HG03045 (cell line): ENCODE measurements at regions not wholly inside any gene's neighbourhood (a gene's known extent, or its start where the extent isn't known, plus 50 kb on each side); places are given as distances from the start of the nearest gene placed in this dataset.

ENCODE experiments used
- ATAC-seq: cut with Tn5 transposase; IDR thresholded peaks from one replicate; pipeline ENCODE4 v1.9.1; 2021; ENCODE audit warnings: mild to moderate bottlenecking, moderate library complexity; ENCODE audit not compliant: unreplicated experiment

DNA sequence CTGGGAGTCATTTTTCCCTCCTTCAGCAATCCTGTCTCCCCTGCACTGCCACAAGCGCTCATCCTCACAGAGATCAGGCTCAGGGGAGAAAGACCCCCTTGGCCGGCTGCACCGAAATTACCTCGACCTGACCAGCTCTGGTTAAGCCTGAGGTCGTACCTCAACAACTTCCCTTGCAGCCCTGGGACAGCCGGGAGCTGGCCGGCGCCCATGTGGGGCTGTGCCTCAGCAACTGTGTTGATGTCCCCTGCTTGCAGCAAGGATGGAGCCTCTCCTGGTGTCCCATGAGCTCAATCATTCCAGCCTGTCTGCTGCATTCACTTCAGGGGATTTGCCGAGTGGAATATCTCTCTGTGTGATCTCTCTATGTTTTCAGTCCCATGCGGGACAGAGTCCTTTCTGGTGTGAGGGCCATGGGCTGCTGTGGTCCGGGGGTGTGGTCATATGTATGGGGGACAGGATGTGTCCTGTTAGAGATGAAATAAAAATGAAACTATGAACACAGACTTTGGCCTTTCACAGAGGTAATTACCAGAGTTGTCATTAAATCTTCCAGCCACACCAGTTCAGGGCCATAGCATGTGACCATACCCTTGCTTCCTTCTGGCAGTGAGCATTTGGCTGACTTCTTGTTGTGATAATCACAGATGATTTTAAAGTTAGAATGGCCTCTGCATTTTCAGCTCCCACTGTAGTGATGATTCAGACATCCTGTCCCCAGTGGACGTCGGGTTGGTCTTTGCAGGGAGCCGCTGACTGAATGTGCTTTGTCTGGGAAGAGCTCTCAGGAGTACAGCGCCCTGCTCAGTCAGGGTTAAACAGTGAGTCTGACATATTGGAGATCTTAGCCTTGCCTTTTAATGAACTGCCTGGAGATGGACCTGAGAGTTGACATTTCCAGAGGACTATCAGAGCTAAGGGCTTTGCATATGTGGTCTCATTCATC is 405.9 kb downstream of the AACS start:
- no peak for ATAC-seq

DNA sequence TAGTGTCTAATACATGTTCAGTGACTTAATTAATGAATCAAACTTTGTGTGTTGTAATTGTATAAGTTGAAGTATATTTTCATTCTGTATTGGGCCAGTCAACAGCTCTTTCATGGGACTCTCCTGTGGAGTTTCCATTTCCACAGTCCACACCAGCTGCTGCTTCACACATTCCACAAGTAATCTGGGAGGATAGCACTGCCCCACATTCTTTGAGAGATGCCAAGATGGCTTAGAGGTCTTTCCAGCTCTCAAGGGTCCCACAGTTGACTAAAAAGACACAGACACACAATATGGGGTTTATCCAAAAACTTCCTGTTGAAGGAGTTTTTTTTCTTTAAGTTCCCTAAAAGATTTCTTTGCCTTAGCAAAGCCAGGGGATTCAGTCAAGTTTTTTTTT is 408.3 kb downstream of the AACS start:
- ATAC-seq, result no peak

DNA sequence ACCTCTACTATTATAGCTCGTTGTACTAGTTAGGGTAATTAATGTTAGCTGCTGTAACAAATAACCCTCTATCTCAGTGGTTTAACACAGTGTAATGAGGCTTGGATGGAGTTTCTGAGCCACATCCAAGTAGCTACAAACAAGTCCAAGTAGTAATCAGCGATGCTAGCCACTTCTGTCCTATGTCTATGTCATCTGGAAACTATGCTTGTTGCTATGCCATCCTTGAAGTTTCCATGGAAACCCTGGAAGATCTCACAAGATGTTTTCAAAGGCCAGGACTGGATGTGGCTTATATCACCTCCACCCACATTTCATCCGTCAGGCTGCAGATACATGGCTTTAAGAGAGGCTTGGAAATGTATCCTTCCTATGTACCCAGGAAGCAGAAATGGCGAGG is 422.1 kb downstream of the AACS start:
- ATAC-seq, result no peak

DNA sequence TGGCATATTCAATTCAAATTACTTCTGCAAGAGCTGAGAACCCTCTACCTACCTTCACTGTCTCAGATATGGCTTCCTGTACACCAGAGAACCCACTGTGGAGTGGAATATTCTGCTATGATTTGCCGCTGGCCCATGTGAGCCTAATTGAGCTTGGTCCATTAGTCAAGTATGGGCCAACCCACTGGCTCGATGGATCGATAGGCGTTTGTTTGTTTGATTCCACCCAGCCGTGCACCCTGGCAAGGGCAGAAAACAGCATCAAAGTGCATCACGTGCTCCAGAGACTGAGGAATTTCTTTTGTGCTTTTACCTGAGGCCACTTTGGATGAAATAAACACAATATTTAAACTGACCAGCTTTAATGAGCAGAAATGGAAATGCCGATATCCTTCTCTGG is 426.3 kb downstream of the AACS start:
- no peak for ATAC-seq

DNA sequence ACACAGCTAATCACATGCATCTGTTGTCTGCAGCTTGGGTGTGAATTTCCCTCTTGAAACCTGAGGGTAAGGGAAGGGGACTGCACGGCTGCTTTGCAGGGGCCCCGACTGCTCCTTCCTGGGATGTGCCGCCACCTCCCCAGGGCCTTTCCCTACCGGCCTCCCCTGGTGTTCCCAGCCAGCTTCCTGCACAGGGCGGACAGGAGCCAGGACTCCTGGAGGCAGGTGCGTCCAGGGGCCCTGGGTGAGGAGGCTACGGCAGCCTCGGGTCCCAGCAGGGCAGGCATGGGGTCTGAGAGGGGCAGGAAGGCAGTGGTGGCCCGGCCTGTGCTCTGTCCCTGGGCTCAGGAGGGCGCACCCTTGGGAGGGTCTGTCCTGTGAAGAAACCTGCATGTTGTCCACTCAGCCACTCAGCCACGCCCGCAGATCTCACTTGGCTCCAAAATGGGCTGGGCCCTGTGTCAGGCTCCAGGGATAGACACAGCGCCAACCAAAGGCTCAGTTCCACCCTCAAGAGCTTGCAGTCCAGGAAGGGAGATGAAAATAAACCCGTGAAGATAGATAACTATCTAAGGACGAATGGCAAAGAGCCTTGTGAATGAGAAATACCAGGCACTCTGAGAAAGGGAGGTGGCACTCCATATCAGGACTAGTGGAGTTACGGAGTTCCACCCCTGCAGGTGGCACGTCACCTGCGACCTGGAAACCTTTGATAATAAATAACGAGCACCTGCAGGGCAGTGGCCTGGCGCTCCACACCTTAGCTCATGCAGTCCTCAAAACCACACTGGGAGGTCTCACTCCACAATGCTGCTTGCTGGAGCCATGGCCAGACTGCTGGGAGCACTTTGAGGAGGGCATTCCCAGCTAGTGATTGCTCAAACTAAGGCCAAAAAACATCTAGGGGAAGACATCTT is 427.4 kb downstream of the AACS start:
- no peak for ATAC-seq

DNA sequence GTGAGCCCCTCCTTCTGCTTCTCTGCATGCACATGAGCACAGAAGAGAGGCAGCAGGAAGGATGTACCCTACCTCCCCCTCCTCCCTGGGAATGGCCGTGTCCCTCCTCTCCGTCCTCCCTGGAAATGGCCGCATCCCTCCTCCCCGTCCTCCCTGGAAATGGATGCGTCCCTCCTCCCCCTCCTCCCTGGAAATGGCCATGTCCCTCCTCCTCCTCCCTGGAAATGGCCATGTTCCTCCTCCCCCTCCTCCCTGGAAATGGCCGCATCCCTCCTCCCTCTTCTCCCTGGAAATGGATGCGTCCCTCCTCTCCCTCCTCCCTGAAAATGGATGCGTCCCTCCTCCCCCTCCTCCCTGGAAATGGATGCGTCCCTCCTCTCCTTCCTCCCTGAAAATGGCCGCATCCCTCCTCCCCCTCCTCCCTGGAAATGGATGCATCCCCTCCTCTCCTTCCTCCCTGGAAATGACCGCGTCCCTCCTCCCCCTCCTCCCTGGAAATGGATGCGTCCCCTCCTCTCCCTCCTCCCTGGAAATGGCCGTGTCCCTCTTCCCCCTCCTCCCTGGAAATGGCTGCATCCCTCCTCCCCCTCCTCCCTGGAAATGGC is 428.6 kb downstream of the AACS start:
- ATAC-seq, result no peak

DNA sequence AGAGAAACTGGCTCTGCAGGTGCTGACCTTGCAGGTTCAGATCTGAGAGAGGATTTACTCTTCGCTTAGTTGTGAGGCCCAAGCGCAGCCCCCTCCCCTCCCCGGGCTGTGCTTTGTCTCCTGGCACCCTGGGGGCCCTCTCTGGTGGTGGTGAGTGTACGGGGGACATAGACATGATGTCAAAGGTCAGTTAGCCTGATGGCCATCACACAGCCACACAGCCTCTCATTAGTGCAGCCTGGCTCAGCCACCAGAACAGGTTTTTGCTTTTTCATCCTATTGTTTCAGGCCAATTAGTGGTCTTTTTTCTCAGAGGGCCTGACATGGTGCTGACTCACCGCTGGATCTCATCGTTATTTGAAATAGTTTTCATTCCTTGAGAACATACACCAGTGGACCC is 437.9 kb downstream of the AACS start:
- ATAC-seq, result no peak

DNA sequence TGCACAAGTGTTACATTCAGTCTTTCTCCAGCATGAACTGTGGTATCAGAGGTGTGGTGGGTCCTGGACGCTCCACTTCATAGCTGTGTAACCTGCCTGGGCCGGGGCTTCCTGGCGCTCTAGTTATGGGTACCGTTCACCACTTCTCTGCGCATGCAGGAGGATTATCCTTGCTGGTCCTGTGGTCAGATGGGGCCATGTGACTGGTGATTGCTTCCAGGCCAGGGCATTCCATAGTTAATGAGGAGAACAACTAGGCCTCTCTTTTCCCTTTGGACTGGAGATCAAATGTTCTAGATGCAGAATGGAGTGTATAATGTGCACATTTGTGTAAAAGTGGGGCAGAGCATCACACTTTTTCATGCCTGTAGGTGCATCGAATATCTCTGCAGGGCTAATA is 444.0 kb downstream of the AACS start:
- ATAC-seq, result no peak

DNA sequence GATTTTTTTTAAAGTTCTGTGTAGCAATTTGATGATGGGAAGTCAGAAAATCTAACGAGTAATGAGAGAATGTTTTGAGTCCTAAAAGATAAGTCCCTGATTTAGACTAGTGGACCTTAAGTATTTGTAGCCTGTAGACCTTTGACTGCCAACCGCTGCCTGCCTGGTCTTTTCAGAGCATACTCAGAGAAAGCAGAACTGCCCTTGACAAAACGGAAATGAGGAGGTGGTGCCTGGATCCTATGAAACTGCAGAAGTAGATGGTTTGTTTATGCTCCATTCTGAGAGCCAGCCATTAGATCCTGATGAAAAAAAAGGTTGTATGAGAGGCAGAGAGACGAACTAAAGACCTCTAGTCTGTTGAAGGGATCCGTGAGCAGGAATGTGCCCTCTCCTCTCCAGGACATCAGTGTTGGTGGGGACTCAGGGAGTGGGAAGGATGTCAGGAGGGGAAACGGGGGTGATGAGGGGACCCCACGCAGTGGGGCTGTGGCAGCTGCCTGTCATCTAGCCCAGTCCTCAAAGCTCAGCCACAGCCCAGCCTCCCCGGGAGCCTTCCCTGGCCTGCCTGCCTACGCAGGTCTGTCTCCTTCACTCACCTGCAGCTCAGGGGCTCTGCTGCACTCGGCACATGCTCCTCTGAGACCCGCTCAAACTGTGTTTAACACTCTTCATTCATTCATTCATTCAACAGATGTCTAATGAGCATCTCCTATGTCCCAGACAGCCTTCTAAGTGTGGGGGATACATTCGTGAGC is 447.5 kb downstream of the AACS start:
- ATAC-seq, result no peak

DNA sequence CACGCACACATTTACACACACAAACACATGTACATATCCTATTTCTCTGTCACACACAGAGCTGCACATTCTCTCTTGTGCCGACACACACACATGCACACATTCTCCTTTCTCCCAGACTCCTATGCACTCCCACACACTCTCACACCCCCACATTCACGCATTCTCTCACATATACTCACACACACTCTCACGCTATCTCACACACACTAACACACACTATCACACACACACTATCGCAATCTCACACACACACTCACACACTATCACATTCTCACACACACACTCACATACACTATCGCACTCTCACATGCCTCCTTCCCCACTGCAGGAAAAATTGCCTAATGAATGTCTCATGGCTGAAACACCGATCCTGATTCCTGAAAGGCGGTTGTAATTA is 450.7 kb downstream of the AACS start:
- no peak for ATAC-seq

DNA sequence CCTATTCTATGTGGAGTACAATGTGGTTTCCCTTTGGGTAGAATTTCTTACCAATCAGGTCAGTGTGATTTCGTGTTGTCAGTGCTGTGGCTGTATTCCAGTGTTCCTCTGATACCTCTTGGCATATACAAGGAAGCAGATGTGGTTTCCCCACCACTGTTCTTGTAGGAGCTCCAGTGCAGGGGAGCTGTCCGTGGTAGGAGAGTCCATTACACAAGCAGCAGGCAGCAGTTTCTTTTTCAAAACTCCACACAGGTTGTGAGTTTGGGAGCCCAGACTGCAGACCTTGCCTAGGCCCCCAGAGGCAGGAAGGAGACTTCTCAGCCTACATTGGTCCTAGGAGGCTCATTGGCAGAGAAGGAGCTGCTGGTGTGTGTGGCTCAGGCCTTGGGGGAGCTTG is 452.8 kb downstream of the AACS start:
- ATAC-seq, result no peak

DNA sequence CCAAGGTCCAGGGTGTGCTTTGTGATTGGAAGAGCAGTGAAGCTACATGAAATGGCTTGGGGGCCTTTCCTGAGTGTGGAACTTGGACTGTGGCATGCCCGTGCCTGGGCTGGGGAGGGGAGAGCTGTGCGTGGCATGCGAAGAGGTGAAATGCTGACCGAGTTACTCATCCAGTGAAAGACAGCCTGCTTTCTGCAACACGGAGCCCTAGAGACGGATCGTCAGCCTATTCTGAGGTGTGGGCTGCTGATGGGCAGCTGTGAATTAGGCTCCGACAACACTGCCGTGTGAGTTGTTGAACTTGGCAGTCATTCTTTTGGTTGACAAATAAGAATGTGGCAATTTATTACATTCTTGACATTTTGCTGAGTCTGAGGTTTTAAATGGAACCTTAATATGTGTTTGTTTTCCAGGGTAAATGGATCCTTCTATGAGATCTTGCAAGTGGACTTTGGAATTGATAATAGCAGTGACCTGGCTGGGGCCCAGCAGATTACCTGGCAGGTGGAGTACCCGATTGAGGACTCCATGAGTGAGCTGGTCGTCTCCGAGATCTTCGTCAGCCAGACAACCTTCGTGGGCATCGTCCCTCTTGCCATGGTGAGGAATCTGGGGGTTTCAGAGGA is 453.9 kb downstream of the AACS start:
- no peak for ATAC-seq

DNA sequence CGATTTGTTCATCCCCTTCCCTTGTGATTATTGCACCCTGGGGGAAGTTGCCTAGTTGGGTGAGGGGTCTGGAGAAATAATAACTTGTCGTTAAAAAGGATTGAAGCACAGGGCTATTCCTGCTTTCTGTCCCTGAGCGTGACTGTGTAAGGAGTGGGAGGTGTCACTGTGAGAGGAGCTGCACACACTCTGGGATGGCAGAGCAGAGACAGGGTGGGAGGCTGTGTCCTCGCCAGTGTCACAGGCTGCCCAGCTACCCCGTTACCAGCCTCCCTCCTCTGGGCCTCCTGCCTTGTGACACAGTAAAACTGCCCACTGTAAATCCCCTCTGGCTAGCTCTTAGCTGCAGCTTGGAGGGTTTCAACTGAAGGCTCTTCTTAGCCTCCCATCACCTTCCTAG is 460.6 kb downstream of the AACS start:
- no peak for ATAC-seq

DNA sequence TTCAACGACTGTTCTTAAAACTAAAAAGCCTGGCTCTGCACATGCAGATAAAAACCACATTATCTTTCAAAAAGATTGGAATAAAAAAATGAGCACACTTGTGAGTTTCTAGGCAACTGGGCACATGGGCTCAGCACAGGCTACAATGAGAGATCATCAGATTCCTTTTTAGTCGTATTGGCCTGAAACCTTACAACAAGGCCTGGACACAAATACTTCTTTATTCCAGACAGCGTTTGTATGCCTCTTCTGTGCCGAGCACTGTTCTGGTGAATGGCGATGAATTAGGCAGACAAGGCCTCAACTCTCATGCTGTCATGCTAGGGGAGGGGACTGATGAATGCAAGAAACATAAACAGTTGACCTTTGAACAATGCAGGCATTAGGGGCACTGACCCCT is 463.0 kb downstream of the AACS start:
- ATAC-seq, result no peak

DNA sequence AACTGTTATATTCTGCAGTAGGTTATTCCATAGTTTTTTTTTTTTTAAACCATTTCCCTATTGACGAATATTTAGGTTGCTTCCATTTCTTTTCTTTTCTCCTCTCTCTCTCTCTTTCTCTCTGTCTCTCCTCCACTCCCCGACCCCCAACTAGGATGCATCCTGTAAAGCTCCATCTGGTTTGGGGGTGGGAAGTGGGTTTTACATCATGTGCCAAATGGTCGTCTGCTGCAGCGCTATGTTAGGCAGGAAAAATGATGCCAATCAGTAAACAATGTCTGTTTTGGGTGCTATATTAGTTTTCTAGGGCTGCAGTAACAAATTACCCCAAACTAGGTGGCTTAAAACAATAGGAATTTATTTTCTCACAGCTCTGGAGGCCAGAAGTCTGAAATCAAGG is 465.0 kb downstream of the AACS start:
- ATAC-seq, result no peak

DNA sequence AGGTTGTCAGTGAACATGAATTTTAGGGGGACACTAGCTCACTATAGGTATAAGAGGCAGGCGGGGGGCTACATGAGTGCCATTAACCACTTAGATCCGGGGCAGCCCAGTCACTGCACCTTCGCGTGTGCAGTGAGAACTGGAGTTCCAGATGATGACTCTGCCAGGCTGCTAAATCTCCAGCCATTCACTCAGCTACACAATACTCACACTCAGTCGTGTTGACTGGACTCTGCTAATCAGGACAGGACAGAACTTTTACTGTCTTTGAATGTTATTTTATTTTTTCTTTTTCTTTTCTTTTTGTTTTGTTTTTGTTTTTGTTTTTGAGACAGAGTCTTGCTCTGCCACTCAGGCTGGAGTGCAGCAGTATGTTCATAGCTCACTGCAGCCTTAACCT is 465.6 kb downstream of the AACS start:
- ATAC-seq, result no peak

DNA sequence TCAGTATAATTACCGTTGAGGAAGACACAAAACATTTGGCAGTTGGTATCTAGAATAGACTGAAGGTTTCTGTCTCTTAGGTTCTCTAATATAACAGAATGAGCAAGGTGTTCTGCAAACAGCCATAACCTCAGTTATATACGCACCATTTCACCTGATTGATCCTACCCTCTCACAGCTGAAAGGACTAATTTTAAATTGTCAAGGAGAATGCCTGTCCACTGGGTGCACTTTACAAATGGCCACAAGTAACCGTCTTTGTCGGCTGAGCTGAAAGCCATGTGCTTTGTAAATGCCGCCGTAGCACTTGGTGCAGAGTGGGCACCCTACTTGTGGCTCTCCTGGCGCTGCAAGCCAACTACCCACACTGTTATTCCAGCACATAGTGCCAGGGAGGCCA is 466.3 kb downstream of the AACS start:
- no peak for ATAC-seq

DNA sequence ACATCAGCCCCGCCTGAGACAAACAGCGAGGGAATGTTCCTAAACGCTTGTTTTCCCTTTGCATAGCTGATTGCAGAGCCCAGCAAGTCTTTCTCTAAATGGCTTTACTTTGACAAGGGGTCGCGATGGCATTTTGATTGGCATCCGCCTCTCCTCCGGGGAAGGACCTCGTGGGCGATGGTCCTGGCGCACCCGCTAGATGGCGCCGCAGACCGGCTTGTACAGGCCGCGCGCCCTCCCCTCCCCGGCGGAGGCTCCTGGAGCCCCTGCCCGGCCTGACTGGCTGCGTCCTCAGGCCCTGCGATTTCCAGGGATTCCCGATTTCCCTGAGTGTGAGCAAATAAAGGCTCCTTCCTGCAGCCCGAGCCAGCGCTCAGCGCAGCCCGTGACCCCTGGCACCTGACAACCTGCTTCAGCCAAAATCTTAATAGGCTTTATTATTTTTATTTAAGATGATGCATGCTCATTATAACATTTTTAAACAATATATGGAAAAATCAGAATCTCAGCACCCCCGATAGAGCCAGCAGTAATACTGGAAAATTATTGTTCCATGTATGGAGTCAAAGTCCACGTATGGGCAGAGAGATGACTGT is 468.3 kb downstream of the AACS start:
- ATAC-seq, result no peak

DNA sequence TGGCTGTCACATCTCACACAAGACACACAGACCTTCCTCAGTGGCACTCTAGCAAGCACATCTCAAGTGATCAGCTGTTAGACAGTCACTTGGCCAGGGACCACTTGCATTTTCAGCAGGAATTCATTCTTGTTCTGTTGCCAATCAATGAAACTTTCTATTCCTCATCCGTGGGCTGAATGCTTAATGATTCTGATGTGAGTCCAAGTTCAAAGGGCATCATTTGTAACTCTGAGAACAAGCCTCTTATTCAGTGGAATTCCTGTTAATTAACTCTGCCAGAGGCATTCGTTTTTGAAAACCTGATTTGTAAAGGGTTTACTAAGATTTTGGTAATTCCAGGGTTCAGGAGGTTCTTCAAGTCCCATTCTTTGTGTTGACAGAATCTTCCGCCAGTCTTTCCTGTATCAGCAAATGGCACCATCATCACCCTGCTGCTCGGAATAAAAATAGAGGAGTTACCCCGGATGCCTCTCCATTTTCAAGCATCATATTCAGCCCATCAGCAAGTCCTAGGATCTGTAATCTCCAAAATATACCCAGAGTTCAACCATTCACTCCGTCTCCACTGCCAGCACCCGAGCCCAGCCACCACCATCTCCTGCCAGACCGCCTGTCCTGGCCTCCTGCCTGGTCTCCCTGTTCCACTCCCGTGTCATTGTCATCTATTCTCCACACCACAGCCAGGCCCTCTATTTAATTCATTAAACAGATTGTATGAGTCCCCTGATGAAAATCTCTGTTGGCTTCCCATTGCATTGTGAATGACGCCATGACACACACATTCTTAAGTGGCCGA is 473.4 kb downstream of the AACS start:
- ATAC-seq, result no peak
